SU-DHL-6 (cell line): ENCODE measurements at regions not wholly inside any gene's neighbourhood (a gene's known extent, or its start where the extent isn't known, plus 50 kb on each side); places are given as distances from the start of the nearest gene placed in this dataset.

Experiments used
- CTCF ChIP-seq: fragments of 200-600 bp; sonication (generic); IDR thresholded peaks from one replicate; pipeline ENCODE4 v1.5.1; 2017; ENCODE audit warnings: antibody characterized with exemption, mild to moderate bottlenecking, low read length, moderate library complexity; ENCODE audit not compliant: insufficient read depth, poor library complexity, severe bottlenecking
- EZH2phosphoT487 ChIP-seq: fragments of 200-600 bp; sonication (generic), shearing (Covaris generic); conservative IDR thresholded peaks from 2 replicates; pipeline ENCODE4 v1.6.1; 2018; ENCODE audit warnings: mild to moderate bottlenecking, antibody characterized with exemption, low read length, moderate library complexity, mixed read lengths

DNA sequence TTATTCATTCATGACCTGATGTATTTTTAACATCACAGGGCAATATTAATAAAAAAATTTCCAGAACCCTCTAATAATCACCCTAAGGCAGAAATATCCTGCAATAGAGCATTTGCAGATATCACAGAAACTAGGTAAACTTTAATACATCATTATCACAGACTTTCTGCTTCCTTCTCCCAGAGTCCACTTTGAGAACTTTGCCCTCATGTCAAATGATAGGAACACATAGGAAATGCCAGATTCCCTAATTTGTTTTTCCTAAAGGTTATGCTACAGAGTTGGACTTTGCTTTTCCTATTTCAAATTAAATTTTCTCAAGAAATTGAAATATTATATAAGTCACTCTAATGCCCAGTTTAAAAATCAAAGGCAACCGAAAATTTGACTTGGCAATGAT is 352.8 kb upstream of the LRP1B start:
- TF ChIP-seq CTCF (no peak), EZH2phosphoT487 (no peak)
